PFSK-1 (cell line): ENCODE measurements at regions not wholly inside any gene's neighbourhood (a gene's known extent, or its start where the extent isn't known, plus 50 kb on each side); places are given as distances from the start of the nearest gene placed in this dataset.

Experiments used
- FOXP2 ChIP-seq: optimal IDR thresholded peaks from 2 replicates; pipeline ENCODE3; 2011; ENCODE audit warnings: borderline replicate concordance, control low read depth, inconsistent platforms; ENCODE audit not compliant: insufficient read depth; ENCODE audit errors: extremely low read length, extremely low read depth
- POLR2AphosphoS5 ChIP-seq: IDR thresholded peaks from 2 replicates; pipeline ENCODE4 v1.6.1; 2012; ENCODE audit warnings: low read depth, mild to moderate bottlenecking, control low read depth, low read length, moderate library complexity
- SIN3A ChIP-seq: IDR thresholded peaks from 2 replicates; pipeline ENCODE4 v1.6.1; 2012; ENCODE audit warnings: mild to moderate bottlenecking, low read length, moderate library complexity, borderline replicate concordance; ENCODE audit not compliant: insufficient read depth
- TAF1 ChIP-seq: IDR thresholded peaks from 2 replicates; pipeline ENCODE4 v1.6.1; 2012; ENCODE audit warnings: low read length, control low read depth, borderline replicate concordance; ENCODE audit not compliant: insufficient read depth
- TF ChIP-seq, protein P1 (sequence below), 2 experiments: IDR thresholded peaks; 2 replicates each; pipeline versions ENCODE4 v1.6.1 to v1.8.0; 2011 to 2012; ENCODE audit warnings: low read depth in 2 of 2, low read length in 2 of 2, control low read depth in 1 of 2, inconsistent platforms in 1 of 2, mild to moderate bottlenecking in 1 of 2, moderate library complexity in 1 of 2; ENCODE audit not compliant: insufficient read depth in 1 of 2

DNA sequence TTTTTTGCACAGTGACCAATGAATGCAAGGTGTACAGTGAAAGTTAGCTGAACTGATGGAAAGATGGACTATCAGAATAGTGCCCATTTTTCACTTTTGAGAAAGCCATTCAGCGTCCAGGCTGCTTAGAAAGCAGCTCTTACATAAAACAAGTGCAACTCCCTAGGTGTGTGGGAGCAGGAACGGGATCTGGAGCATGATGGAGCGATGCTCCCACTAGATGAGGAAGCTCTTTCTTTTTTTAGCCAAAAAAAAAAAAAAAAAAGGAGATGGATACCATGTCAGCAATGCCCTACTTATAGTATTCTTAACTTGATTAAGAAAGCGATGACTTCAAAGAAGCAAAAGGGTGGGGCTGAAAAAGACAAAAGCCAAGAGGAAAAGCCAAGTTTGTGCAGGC, 925.5 kb downstream of the GATA3 start:
- no peak for TF ChIP-seq TAF1
- TF ChIP-seq, protein P1, sequence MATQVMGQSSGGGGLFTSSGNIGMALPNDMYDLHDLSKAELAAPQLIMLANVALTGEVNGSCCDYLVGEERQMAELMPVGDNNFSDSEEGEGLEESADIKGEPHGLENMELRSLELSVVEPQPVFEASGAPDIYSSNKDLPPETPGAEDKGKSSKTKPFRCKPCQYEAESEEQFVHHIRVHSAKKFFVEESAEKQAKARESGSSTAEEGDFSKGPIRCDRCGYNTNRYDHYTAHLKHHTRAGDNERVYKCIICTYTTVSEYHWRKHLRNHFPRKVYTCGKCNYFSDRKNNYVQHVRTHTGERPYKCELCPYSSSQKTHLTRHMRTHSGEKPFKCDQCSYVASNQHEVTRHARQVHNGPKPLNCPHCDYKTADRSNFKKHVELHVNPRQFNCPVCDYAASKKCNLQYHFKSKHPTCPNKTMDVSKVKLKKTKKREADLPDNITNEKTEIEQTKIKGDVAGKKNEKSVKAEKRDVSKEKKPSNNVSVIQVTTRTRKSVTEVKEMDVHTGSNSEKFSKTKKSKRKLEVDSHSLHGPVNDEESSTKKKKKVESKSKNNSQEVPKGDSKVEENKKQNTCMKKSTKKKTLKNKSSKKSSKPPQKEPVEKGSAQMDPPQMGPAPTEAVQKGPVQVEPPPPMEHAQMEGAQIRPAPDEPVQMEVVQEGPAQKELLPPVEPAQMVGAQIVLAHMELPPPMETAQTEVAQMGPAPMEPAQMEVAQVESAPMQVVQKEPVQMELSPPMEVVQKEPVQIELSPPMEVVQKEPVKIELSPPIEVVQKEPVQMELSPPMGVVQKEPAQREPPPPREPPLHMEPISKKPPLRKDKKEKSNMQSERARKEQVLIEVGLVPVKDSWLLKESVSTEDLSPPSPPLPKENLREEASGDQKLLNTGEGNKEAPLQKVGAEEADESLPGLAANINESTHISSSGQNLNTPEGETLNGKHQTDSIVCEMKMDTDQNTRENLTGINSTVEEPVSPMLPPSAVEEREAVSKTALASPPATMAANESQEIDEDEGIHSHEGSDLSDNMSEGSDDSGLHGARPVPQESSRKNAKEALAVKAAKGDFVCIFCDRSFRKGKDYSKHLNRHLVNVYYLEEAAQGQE (IDR thresholded peaks at IDR 0.05; ENCODE audit: insufficient read depth in 1 of 2, low read depth in 2 of 2, low read length in 2 of 2): no peak

DNA sequence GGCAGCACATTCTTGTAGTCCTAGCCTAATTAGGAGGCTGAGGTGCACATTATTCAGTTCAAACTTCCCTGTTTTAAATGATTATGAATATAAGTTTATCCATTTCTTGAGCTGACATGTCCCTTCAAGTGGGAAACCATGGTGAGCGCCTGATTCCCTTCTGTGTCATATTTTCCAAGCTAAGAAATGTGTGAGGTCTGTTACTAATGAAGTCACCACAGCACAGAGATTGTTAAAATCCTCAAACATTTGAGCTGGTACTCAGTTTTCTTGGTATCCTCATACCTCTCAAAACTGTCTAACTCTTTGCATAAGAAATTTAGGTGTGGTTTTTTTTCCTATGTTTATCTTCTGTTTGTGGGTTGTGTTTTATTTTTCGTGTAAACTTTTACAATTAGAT, 926.8 kb downstream of the GATA3 start:
- TF ChIP-seq, protein P1 (IDR thresholded peaks at IDR 0.05; ENCODE audit: insufficient read depth in 1 of 2, low read depth in 2 of 2, low read length in 2 of 2): no peak
- no peak for TF ChIP-seq SIN3A
- no peak for TF ChIP-seq POLR2AphosphoS5
- no peak for TF ChIP-seq FOXP2
- no peak for TF ChIP-seq TAF1

DNA sequence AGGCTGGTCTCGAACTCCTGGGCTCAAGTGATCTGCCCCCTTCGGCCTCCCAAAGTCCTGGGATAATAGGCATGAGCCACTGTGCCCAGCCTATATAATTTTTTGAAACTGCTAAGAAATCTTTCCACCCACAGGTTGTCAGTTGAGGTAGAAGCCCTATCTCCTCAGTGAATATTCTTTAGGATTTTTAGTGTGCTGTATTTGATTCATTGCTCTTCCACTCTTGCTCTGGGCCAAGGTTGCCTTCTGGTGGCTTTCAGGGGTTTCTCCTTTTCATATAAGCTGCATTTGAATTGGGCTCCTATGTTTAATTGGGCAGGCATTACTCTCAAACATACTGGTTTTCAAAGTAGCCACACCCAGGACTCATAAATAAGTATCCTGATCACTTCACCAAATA, 931.2 kb downstream of the GATA3 start:
- TF ChIP-seq FOXP2: no peak
- TF ChIP-seq, protein P1 (IDR thresholded peaks at IDR 0.05; ENCODE audit: insufficient read depth in 1 of 2, low read depth in 2 of 2, low read length in 2 of 2): no peak

DNA sequence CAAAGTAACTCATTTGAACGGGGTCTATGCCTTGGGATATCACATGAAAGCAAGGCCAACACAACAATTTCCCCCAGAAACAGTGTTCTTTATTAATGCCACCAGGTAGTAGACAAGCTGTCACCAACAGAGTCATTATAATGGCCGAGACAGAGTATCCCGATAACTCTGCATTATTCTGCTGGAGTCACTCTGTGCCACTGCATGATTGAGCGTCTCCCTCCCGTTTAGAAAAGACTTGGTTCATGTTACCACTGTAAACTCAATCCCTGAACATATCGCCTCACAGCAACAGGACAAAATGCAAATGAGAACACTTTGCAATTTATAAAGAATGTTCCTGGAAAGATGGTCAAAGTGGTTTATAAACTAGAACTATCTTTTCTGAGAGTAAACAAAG, 932.5 kb downstream of the GATA3 start:
- no peak for TF ChIP-seq TAF1
- TF ChIP-seq POLR2AphosphoS5: no peak
- TF ChIP-seq, protein P1 (IDR thresholded peaks at IDR 0.05; ENCODE audit: insufficient read depth in 1 of 2, low read depth in 2 of 2, low read length in 2 of 2): no peak
- no peak for TF ChIP-seq SIN3A
- TF ChIP-seq FOXP2: no peak

DNA sequence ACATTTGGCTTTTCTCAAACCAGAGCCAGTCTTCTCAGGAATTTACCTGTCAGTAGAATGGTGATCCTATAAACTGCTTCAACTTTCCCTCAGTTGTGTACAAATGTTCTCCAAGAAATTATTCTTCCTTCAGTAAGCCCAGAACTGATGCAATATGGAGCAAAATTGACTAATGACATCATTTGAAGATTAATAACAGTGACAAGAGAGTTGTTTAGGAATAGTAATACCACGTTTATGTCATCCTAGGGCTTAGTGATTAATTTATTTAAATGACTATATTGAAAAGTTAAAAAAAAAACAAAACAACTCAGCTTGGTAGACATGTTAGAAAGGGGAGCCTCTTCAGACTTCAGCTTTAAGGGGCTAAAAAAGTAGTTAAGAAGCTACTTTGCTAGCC, 933.2 kb downstream of the GATA3 start:
- TF ChIP-seq FOXP2: no peak
- TF ChIP-seq POLR2AphosphoS5: no peak
